ENCODE measurements at regions not wholly inside any gene's neighbourhood (a gene's known extent, or its start where the extent isn't known, plus 50 kb on each side); places are given as distances from the start of the nearest gene placed in this dataset.

GRCh38 chr2:117436697-117437096 lies 377.8 kb upstream of the DDX18 start:
- no peak for TF ChIP-seq CTCF (IDR thresholded peaks at IDR 0.05)
- no peak for TF ChIP-seq EZH2 (IDR thresholded peaks at IDR 0.05)

Measured in neural progenitor cell (in vitro differentiated cells).